ENCODE measurements at regions not wholly inside any gene's neighbourhood (a gene's known extent, or its start where the extent isn't known, plus 50 kb on each side); places are given as distances from the start of the nearest gene placed in this dataset.

GRCh38 chr2:217667035-217667434 is 335.8 kb downstream of the TNS1 start:
- no peak for TF ChIP-seq EZH2 (IDR thresholded peaks at IDR 0.05)
- TF ChIP-seq POLR2AphosphoS5 (IDR thresholded peaks at IDR 0.05; ENCODE audit: borderline replicate concordance, low read depth, low read length) = no peak
- no peak for TF ChIP-seq FOXP2 (optimal IDR thresholded peaks at IDR 0.05; ENCODE audit: control extremely low read depth, extremely low read length, insufficient read depth)

Data from SK-N-MC (cell line).